ENCODE measurements at regions not wholly inside any gene's neighbourhood (a gene's known extent, or its start where the extent isn't known, plus 50 kb on each side); places are given as distances from the start of the nearest gene placed in this dataset.
"Not testable (repeated sequence)": the region's sequence is repeated elsewhere in the genome, so short reads cannot be mapped to it uniquely, and the experiment has no call there.

- ChIA-PET POLR2A (interaction anchor here (0.6 kb wide), 1 partner anchor 113 kb away, joined by 5 read pairs; no protein-coding TSS in a partner anchor), CTCF (interaction anchor here (1.5 kb wide), 1 partner anchor 11 kb away, joined by 3 read pairs; no protein-coding TSS in a partner anchor)
- Mint-ChIP-seq H3K36me3 (ENCODE audit: low read depth) (no peaks in the 10 kb centered on the region), H3K4me1 (no peaks in the 10 kb centered on the region), H3K27me3 (no peaks in the 10 kb centered on the region), H3K27ac (no peak overlapping the region), H3K4me3 (no peak overlapping the region), H3K9me3 (ENCODE audit: low read depth) (peaks cover 10% of the 10 kb centered on the region)
- intact Hi-C loops (cut with DNase I, micrococcal nuclease) = no loop called here
- DNase-seq (no peak), ATAC-seq (no peak)
Measured at GRCh38 chr5:92944903-92945604, 636.0 kb downstream of the NR2F1-AS1 start.

- ATAC-seq = no peak
- H3K27ac Mint-ChIP-seq = no peak overlapping the region
- no peak for DNase-seq
- H3K9me3 Mint-ChIP-seq (ENCODE audit: low read depth) = peaks cover 6% of the 10 kb centered on the region
- ChIA-PET CTCF (no interaction called here), POLR2A (interaction anchor here (0.6 kb wide), 1 partner anchor 112 kb away, joined by 5 read pairs; no protein-coding TSS in a partner anchor)
- no peaks in the 10 kb centered on the region for H3K36me3 Mint-ChIP-seq (ENCODE audit: low read depth)
- no peaks in the 10 kb centered on the region for H3K4me1 Mint-ChIP-seq
- intact Hi-C loops (cut with DNase I, micrococcal nuclease) = no loop called here
- H3K27me3 Mint-ChIP-seq = no peaks in the 10 kb centered on the region
- H3K4me3 Mint-ChIP-seq = no peak overlapping the region
Measured at GRCh38 chr5:92944337-92944736, 636.7 kb downstream of the NR2F1-AS1 start.

GRCh38 chr5:92942762-92943161 lies 638.3 kb downstream of the NR2F1-AS1 start:
- no peak for ATAC-seq
- DNase-seq = no peak
- Mint-ChIP-seq H3K36me3 (ENCODE audit: low read depth) (no peaks in the 10 kb centered on the region), H3K4me1 (no peaks in the 10 kb centered on the region), H3K9me3 (ENCODE audit: low read depth) (peaks cover 2% of the 10 kb centered on the region), H3K4me3 (no peak overlapping the region), H3K27ac (no peak overlapping the region), H3K27me3 (no peaks in the 10 kb centered on the region)
- CTCF ChIA-PET = no interaction called here
- intact Hi-C loops (cut with DNase I, micrococcal nuclease) = no loop called here
- POLR2A ChIA-PET = no interaction called here

GRCh38 chr5:92941806-92942205 lies 639.2 kb downstream of the NR2F1-AS1 start:
- Mint-ChIP-seq H3K4me1 (no peaks in the 10 kb centered on the region), H3K27ac (no peak overlapping the region), H3K36me3 (ENCODE audit: low read depth) (no peaks in the 10 kb centered on the region), H3K27me3 (no peaks in the 10 kb centered on the region), H3K4me3 (no peak overlapping the region), H3K9me3 (ENCODE audit: low read depth) (no peaks in the 10 kb centered on the region)
- DNase-seq = no peak
- ChIA-PET CTCF (no interaction called here), POLR2A (no interaction called here)
- intact Hi-C loops (cut with DNase I, micrococcal nuclease) = no loop called here
- ATAC-seq = no peak

GRCh38 chr5:92939428-92939827 lies 641.6 kb downstream of the NR2F1-AS1 start:
- ATAC-seq = no peak
- Mint-ChIP-seq H3K9me3 (ENCODE audit: low read depth) (no peaks in the 10 kb centered on the region), H3K4me3 (no peak overlapping the region), H3K36me3 (ENCODE audit: low read depth) (no peaks in the 10 kb centered on the region), H3K27ac (no peak overlapping the region), H3K27me3 (no peaks in the 10 kb centered on the region), H3K4me1 (no peaks in the 10 kb centered on the region)
- no peak for DNase-seq
- POLR2A ChIA-PET = no interaction called here
- CTCF ChIA-PET = no interaction called here
- intact Hi-C loops (cut with DNase I, micrococcal nuclease) = no loop called here

- H3K36me3 Mint-ChIP-seq (ENCODE audit: low read depth); intact Hi-C loops (cut with DNase I, micrococcal nuclease); ATAC-seq; DNase-seq; H3K4me3 Mint-ChIP-seq; CTCF ChIA-PET; POLR2A ChIA-PET; H3K4me1 Mint-ChIP-seq; H3K27me3 Mint-ChIP-seq; H3K27ac Mint-ChIP-seq; H3K9me3 Mint-ChIP-seq (ENCODE audit: low read depth): not testable (repeated sequence)
Measured at GRCh38 chr5:92937396-92937795, 643.6 kb downstream of the NR2F1-AS1 start.

- POLR2A ChIA-PET = no interaction called here
- H3K27ac Mint-ChIP-seq = no peak overlapping the region
- intact Hi-C loops (cut with DNase I, micrococcal nuclease) = no loop called here
- no peaks in the 10 kb centered on the region for H3K4me1 Mint-ChIP-seq
- no peak for ATAC-seq
- DNase-seq = no peak
- CTCF ChIA-PET = no interaction called here
- H3K27me3 Mint-ChIP-seq = no peaks in the 10 kb centered on the region
- H3K9me3 Mint-ChIP-seq (ENCODE audit: low read depth) = no peaks in the 10 kb centered on the region
- H3K4me3 Mint-ChIP-seq = no peak overlapping the region
- no peaks in the 10 kb centered on the region for H3K36me3 Mint-ChIP-seq (ENCODE audit: low read depth)
Measured at GRCh38 chr5:92930057-92930456, 651.0 kb downstream of the NR2F1-AS1 start.

GRCh38 chr5:92927291-92927778 lies 653.7 kb downstream of the NR2F1-AS1 start:
- Mint-ChIP-seq H3K27me3 (no peaks in the 10 kb centered on the region), H3K9me3 (ENCODE audit: low read depth) (no peaks in the 10 kb centered on the region), H3K4me3 (no peak overlapping the region), H3K4me1 (no peaks in the 10 kb centered on the region), H3K36me3 (ENCODE audit: low read depth) (no peaks in the 10 kb centered on the region), H3K27ac (no peak overlapping the region)
- ATAC-seq (no peak), DNase-seq (no peak)
- intact Hi-C loops (cut with DNase I, micrococcal nuclease) = no loop called here
- POLR2A ChIA-PET = no interaction called here
- CTCF ChIA-PET = no interaction called here

- intact Hi-C loops (cut with DNase I, micrococcal nuclease) = no loop called here
- H3K4me3 Mint-ChIP-seq = no peak overlapping the region
- no peaks in the 10 kb centered on the region for H3K36me3 Mint-ChIP-seq (ENCODE audit: low read depth)
- no peaks in the 10 kb centered on the region for H3K4me1 Mint-ChIP-seq
- POLR2A ChIA-PET = no interaction called here
- CTCF ChIA-PET = no interaction called here
- DNase-seq = no peak
- no peak overlapping the region for H3K27ac Mint-ChIP-seq
- H3K9me3 Mint-ChIP-seq (ENCODE audit: low read depth) = no peaks in the 10 kb centered on the region
- no peaks in the 10 kb centered on the region for H3K27me3 Mint-ChIP-seq
- no peak for ATAC-seq
Measured at GRCh38 chr5:92923885-92924284, 657.1 kb downstream of the NR2F1-AS1 start.

- Mint-ChIP-seq H3K27me3 (no peaks in the 10 kb centered on the region), H3K36me3 (ENCODE audit: low read depth) (no peaks in the 10 kb centered on the region), H3K4me3 (no peak overlapping the region), H3K4me1 (no peaks in the 10 kb centered on the region), H3K9me3 (ENCODE audit: low read depth) (no peaks in the 10 kb centered on the region), H3K27ac (no peak overlapping the region)
- DNase-seq = no peak
- ChIA-PET CTCF (no interaction called here), POLR2A (no interaction called here)
- intact Hi-C loops (cut with DNase I, micrococcal nuclease) = no loop called here
- no peak for ATAC-seq
Measured at GRCh38 chr5:92922231-92922967, 658.6 kb downstream of the NR2F1-AS1 start.

GRCh38 chr5:92917044-92917443 lies 664.0 kb downstream of the NR2F1-AS1 start:
- no peak for DNase-seq
- Mint-ChIP-seq H3K4me3 (no peak overlapping the region), H3K27ac (no peak overlapping the region), H3K27me3 (peaks cover 2% of the 10 kb centered on the region), H3K4me1 (no peaks in the 10 kb centered on the region), H3K9me3 (ENCODE audit: low read depth) (no peaks in the 10 kb centered on the region), H3K36me3 (ENCODE audit: low read depth) (no peaks in the 10 kb centered on the region)
- ChIA-PET CTCF (no interaction called here), POLR2A (no interaction called here)
- intact Hi-C loops (cut with DNase I, micrococcal nuclease) = no loop called here
- ATAC-seq = no peak

- H3K4me3 Mint-ChIP-seq = no peak overlapping the region
- ATAC-seq = no peak
- H3K9me3 Mint-ChIP-seq (ENCODE audit: low read depth) = no peaks in the 10 kb centered on the region
- ChIA-PET POLR2A (no interaction called here), CTCF (no interaction called here)
- no peak for DNase-seq
- peaks cover 2% of the 10 kb centered on the region for H3K27me3 Mint-ChIP-seq
- H3K36me3 Mint-ChIP-seq (ENCODE audit: low read depth) = no peaks in the 10 kb centered on the region
- intact Hi-C loops (cut with DNase I, micrococcal nuclease) = no loop called here
- H3K27ac Mint-ChIP-seq = no peak overlapping the region
- H3K4me1 Mint-ChIP-seq = no peaks in the 10 kb centered on the region
Measured at GRCh38 chr5:92916036-92916435, 665.0 kb downstream of the NR2F1-AS1 start.

All from activated CD4-positive, alpha-beta T cell treated with anti-CD3 and anti-CD28 coated beads for 36 hours (primary cell).